GM18498 (cell line): ENCODE measurements at regions not wholly inside any gene's neighbourhood (a gene's known extent, or its start where the extent isn't known, plus 50 kb on each side); places are given as distances from the start of the nearest gene placed in this dataset.

Experiments used
- ATAC-seq: cut with Tn5 transposase; IDR thresholded peaks from one replicate; pipeline ENCODE4 v1.9.1; 2021; ENCODE audit warnings: mild to moderate bottlenecking, moderate library complexity; ENCODE audit not compliant: unreplicated experiment

DNA sequence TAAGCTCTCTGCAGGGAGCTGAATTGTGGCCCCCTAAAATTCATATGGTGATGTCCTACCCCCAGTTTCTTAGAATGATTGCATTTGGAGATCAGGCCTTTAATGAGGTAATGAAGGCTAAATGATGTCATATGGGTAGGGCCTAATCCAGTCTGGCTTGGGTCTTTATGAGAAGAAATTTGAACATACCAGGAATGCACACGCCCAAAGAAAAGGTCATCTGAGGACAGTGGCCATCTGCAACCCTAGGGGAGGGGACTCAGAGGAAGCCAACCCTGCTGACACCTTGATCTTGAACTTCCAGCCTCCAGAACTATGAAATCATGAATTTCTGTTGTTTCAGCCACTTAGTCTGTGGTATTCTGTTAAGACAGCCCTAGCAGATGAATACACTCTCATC, 426.7 kb downstream of the EPHA4 start:
- no peak for ATAC-seq

GRCh38 chr2:221153226-221153625, 418.9 kb downstream of the EPHA4 start:
- no peak for ATAC-seq

GRCh38 chr2:221154176-221154575, 417.9 kb downstream of the EPHA4 start:
- no peak for ATAC-seq

- no peak for ATAC-seq
These were observed 415.9 kb downstream of the EPHA4 start for GRCh38 chr2:221156062-221156734.

- no peak for ATAC-seq
These were observed 410.9 kb downstream of the EPHA4 start for GRCh38 chr2:221161186-221161585.

- no peak for ATAC-seq
These were observed 405.8 kb downstream of the EPHA4 start for GRCh38 chr2:221166292-221166691.

DNA sequence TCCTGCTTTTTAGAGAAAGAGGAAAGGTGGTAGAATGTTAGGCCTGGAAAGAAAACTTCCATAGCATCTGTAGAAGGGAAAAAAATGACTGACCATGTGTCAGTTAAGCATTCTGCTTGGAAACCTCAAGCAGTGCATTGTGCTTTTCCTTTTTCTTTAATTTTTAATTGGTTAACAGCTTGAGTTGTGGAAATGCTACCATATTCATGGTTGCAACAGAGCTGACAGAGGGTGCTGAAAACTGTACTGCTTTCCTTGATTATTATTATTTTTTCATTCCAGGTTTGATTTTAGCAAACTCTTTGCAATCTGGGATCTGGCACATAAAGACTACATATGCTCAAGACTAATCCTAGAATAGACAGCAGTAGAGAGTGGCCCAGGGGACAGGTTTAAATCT, 404.5 kb downstream of the EPHA4 start:
- ATAC-seq = no peak

GRCh38 chr2:221169724-221170123, 402.4 kb downstream of the EPHA4 start:
- ATAC-seq = no peak

DNA sequence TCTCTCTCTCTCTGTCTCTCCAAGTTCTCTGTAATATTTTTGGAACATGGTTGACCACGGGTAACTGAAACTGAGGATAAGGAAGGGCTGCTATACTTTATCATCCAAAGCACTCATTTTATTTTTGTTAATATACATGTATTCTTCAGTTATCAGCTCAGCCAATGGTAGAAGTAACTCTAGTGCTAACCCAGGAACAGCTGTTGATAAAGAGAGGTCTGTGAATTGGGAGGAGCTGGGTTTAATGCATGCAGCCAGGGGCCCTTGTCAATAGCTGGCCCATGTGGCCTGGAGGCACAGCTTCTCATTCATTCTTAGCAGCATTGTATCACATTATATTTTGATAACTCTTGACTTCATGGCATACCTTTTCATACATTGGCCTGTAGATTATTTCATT, 401.6 kb downstream of the EPHA4 start:
- ATAC-seq = no peak

- no peak for ATAC-seq
These were observed 395.4 kb downstream of the EPHA4 start for GRCh38 chr2:221176667-221177066.

DNA sequence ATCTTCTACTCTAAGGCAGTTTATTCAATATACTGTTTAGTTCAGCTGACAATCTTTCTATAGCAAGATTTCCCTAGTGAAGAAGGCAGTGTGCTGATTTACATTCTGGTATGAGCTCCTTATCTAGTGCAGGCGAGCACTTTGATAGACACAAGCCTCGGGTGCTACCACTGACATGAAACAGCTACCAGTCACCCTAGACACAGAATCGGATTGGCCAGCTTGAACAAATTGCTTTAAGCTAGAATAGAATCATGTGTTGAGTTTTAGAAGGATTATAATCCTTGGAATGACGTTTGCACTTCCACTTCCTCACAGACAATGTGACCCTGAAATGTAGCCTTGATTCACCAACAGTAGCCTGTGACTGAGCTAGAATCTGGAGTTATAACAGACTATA, 394.0 kb downstream of the EPHA4 start:
- ATAC-seq = no peak

DNA sequence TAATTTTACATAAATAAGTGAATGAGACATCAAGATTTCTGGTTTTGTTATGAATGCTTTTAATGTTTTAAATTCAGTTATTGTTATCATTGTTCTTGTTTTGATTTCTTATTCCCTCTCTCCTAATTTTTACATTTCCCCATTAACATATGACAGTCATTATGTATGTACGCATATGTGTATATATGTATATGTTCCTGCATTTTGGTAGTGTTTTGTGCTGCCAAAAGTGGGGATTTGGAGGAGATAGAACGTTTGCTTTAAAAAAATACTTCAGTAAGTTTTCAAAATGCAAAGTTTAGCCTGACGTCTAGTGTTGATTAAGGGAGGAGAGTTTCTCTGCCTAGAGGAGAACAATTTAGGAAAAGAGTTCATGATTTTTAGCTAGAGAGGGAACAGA, 385.2 kb downstream of the EPHA4 start:
- no peak for ATAC-seq

DNA sequence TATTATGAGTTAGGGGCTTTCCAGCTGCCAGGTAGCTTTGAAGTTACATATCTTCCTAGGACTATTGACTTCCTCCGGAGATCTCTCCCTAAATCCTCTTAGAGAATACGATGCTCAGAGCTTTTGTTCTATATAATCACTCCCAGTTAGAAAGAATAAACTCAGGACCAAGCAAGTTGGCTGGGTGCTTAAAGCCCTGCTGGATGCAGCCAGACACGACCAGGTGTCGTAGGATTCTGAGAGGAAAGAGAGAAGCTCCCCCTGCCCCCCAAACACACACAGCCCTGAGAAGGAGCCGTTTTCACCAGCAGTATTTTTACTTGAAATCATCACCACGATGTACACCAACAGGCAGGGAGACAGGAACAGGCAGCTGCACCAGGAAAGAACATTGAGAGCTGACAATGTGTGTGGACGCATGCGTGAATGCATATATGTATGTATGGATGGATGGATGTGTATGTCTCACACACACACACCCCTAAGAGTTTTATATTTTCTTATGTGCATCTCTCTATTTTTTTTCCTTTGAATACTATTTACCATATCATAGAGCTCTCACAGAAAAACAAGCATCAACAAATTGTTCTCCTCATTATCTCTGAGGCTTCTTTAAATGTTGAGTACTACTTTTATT, 382.6 kb downstream of the EPHA4 start:
- no peak for ATAC-seq

GRCh38 chr2:221195829-221196228, 376.3 kb downstream of the EPHA4 start:
- no peak for ATAC-seq

- ATAC-seq = no peak
These were observed 374.8 kb downstream of the EPHA4 start for GRCh38 chr2:221197225-221197856.

- ATAC-seq = no peak
These were observed 373.8 kb downstream of the EPHA4 start for GRCh38 chr2:221198309-221198708.

DNA sequence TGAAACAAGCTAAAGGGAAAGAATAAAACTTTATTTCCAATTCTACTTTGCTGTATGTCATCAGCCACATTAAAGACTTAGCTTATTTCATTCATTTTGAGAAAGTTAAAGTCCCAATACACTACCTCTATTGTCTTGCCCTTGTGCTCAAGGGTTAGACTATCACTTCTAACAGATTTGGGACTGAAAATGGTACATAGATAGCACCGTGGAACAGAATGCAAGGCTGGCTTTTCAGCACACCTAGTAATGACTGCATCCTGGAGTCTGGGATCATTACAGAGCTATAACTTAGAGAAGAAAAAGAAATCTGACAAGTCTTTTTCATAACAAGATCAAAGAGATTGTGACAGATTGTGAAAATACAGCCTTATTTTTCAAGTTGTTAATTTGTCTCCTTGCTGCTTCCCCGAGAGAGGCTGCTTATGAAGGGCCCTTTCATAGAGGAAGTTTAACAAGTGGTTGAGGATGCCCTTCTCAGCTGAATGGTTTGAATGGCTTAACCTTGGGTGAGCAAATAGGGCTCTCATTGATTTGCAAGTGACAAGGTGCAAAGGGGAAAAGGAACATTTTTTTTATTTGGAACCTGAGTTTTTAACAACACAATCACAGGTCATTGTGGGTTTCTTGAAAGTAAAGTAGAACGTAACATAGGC, 371.8 kb downstream of the EPHA4 start:
- no peak for ATAC-seq

DNA sequence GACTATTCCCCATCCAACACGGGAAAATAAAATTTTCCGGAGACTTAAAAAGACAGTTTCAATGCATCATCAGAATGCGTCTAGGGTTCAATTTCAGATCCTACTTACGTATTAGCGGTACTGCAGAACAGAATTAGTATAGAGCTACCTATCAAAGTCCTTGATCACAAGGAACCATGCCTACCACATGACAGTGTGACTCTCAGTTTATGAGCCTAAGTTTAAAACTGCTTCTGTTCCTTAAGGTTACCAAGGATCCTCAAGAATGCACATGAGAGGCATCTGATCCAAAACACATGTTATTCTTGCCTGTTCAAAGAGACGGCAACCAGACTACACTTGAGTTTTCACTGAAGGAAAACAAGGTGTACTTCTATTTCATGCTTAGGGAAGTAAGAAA, 369.7 kb downstream of the EPHA4 start:
- no peak for ATAC-seq

DNA sequence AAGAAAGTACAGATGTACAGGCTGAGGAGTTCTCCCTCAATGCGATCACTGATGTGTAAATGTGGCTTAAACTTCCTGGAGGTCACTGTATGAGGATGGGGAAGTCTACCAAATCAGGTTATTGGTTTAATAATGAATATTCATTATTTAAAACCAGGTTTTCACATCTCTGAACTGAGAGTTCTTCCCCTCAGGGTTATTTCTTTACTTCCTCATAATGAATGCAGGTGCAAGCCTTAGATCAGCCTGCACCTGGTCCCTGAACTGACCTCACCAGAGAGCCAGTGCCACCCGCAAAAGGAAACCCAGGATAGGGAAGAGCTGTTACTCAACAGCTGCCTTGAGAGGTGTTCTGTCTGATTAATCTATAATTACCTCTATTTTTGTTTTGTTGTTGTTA, 369.0 kb downstream of the EPHA4 start:
- ATAC-seq = peak; percentile 87

GRCh38 chr2:221203856-221204255, 368.2 kb downstream of the EPHA4 start:
- no peak for ATAC-seq

- ATAC-seq = no peak
These were observed 367.4 kb downstream of the EPHA4 start for GRCh38 chr2:221204699-221205098.

DNA sequence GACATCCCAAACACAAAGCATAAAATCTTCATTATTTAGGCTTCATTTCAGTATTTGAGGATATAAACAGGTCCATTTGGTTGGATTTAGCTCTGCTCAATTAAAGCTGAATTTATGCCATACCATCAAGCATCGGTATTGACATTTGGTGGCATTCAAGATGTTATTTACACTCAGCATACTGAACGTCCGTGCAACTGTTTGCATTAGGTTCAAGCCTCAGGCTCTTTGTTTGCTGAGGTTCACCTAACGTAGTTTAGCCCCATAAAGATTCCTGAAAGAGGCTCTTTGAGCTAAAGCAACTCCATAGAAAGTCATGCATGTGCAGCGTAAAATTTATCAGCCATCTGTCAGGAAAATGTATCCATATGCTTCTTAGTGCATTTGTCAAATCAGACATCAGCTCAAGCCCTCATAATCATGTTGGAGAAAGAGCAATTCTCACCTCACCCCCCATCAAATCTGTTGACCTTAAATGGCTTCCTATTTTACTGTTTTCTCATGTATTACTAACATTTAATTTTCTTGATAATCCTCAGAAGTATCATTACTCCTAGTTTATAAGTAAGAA, 366.9 kb downstream of the EPHA4 start:
- no peak for ATAC-seq
